Muscle of leg (tissue), 3 donors: ENCODE measurements at regions not wholly inside any gene's neighbourhood (a gene's known extent, or its start where the extent isn't known, plus 50 kb on each side); places are given as distances from the start of the nearest gene placed in this dataset.
"Not testable (repeated sequence)": the region's sequence is repeated elsewhere in the genome, so short reads cannot be mapped to it uniquely, and the experiment has no call there.

Experiments
- DNase-seq: peaks from one replicate; pipeline ENCODE4 v3.0.0; 2013
- H3K27ac ChIP-seq: one replicate; pipeline ENCODE4 v1.5.1; 2013; ENCODE audit warnings: mild to moderate bottlenecking, low read length, control low read depth
- H3K27me3 ChIP-seq: one replicate; pipeline ENCODE4 v1.6.1; 2013; ENCODE audit warnings: low read length; ENCODE audit not compliant: control insufficient read depth, insufficient read depth
- H3K36me3 ChIP-seq: one replicate; pipeline ENCODE4 v1.6.1; 2013; ENCODE audit warnings: low read length; ENCODE audit not compliant: control insufficient read depth, insufficient read depth
- H3K4me1 ChIP-seq: one replicate; pipeline ENCODE4 v1.6.1; 2013; ENCODE audit warnings: low read length; ENCODE audit not compliant: control insufficient read depth, insufficient read depth
- H3K4me3 ChIP-seq: one replicate; pipeline ENCODE4 v1.5.1; 2013; ENCODE audit warnings: low read length, control low read depth
- H3K9me3 ChIP-seq: replicated peaks from 2 replicates; pipeline ENCODE4 v1.6.1; 2013; ENCODE audit warnings: low read depth, low read length; ENCODE audit not compliant: control insufficient read depth
- WGBS: methylation state at CpG from one replicate; pipeline ENCODE4 v1.1.5; 2013; ENCODE audit warnings: missing lambda C conversion rate; ENCODE audit not compliant: insufficient coverage; 5-methylcytosine and 5-hydroxymethylcytosine counted together

GRCh38 chr11:38562562-38562961 is 1964.5 kb upstream of the RAG2 start:
- Histone ChIP-seq H3K36me3 (no peaks in the 10 kb centered on the region), H3K27me3 (no peaks in the 10 kb centered on the region), H3K27ac (no peak overlapping the region), H3K4me1 (no peaks in the 10 kb centered on the region), H3K4me3 (no peak overlapping the region), H3K9me3 (no peaks in the 10 kb centered on the region)
- DNase-seq = no peak
- 79% methylated on average over 2 of the region's 3 CpGs for WGBS

- Histone ChIP-seq H3K27ac (no peak overlapping the region), H3K4me1 (peaks cover 2% of the 10 kb centered on the region), H3K27me3 (no peaks in the 10 kb centered on the region), H3K36me3 (no peaks in the 10 kb centered on the region), H3K4me3 (no peak overlapping the region), H3K9me3 (no peaks in the 10 kb centered on the region)
- WGBS = 14% methylated on average over 1 of the region's 2 CpGs
- peak; percentile 90 for DNase-seq
Observed at GRCh38 chr11:38553148-38553547, 1955.1 kb upstream of the RAG2 start.

GRCh38 chr11:38547462-38547861 is 1949.4 kb upstream of the RAG2 start:
- H3K27me3 ChIP-seq = no peaks in the 10 kb centered on the region
- no peaks in the 10 kb centered on the region for H3K4me1 ChIP-seq
- no CpG with 5 or more reads among the region's 1 CpG for WGBS
- no peaks in the 10 kb centered on the region for H3K36me3 ChIP-seq
- H3K9me3 ChIP-seq = no peaks in the 10 kb centered on the region
- no peak for DNase-seq
- H3K4me3 ChIP-seq = no peak overlapping the region
- no peak overlapping the region for H3K27ac ChIP-seq

GRCh38 chr11:38543986-38544385 is 1946.0 kb upstream of the RAG2 start:
- Histone ChIP-seq H3K36me3 (no peaks in the 10 kb centered on the region), H3K4me3 (no peak overlapping the region), H3K27ac (no peak overlapping the region), H3K4me1 (no peaks in the 10 kb centered on the region), H3K9me3 (no peaks in the 10 kb centered on the region), H3K27me3 (no peaks in the 10 kb centered on the region)
- WGBS = 46% methylated on average over 3 of the region's 3 CpGs
- DNase-seq = no peak

GRCh38 chr11:38543311-38543710 is 1945.3 kb upstream of the RAG2 start:
- Histone ChIP-seq H3K9me3 (no peaks in the 10 kb centered on the region), H3K27me3 (no peaks in the 10 kb centered on the region), H3K36me3 (no peaks in the 10 kb centered on the region), H3K4me3 (no peak overlapping the region), H3K27ac (no peak overlapping the region), H3K4me1 (no peaks in the 10 kb centered on the region)
- WGBS = no CpG with 5 or more reads among the region's 1 CpG
- DNase-seq = no peak

GRCh38 chr11:38538866-38539680 is 1941.0 kb upstream of the RAG2 start:
- Histone ChIP-seq H3K27me3 (no peaks in the 10 kb centered on the region), H3K4me1 (no peaks in the 10 kb centered on the region), H3K9me3 (no peaks in the 10 kb centered on the region), H3K27ac (no peak overlapping the region), H3K4me3 (no peak overlapping the region), H3K36me3 (no peaks in the 10 kb centered on the region)
- WGBS = no CpG with 5 or more reads among the region's 6 CpGs
- DNase-seq = no peak

GRCh38 chr11:38530226-38530625 is 1932.2 kb upstream of the RAG2 start:
- no peaks in the 10 kb centered on the region for H3K27me3 ChIP-seq
- no peak overlapping the region for H3K27ac ChIP-seq
- no peaks in the 10 kb centered on the region for H3K4me1 ChIP-seq
- H3K36me3 ChIP-seq = no peaks in the 10 kb centered on the region
- no peak overlapping the region for H3K4me3 ChIP-seq
- no peak for DNase-seq
- 89% methylated on average over 2 of the region's 2 CpGs for WGBS
- H3K9me3 ChIP-seq = no peaks in the 10 kb centered on the region

GRCh38 chr11:38524945-38525344 is 1926.9 kb upstream of the RAG2 start:
- no peak overlapping the region for H3K27ac ChIP-seq
- no peaks in the 10 kb centered on the region for H3K27me3 ChIP-seq
- no peak for DNase-seq
- H3K36me3 ChIP-seq = no peaks in the 10 kb centered on the region
- H3K4me3 ChIP-seq = no peak overlapping the region
- H3K4me1 ChIP-seq = no peaks in the 10 kb centered on the region
- WGBS = no CpG with 5 or more reads among the region's 1 CpG
- H3K9me3 ChIP-seq = peaks cover 6% of the 10 kb centered on the region

GRCh38 chr11:38517991-38518390 is 1920.0 kb upstream of the RAG2 start:
- no peak for DNase-seq
- H3K9me3 ChIP-seq = no peaks in the 10 kb centered on the region
- 52% methylated on average over 4 of the region's 5 CpGs for WGBS

GRCh38 chr11:38512830-38513229 is 1914.8 kb upstream of the RAG2 start:
- DNase-seq, H3K4me1 ChIP-seq: not testable (repeated sequence)
- WGBS = no CpG with 5 or more reads among the region's 3 CpGs

More at GRCh38 chr11:38517991-38518390, 1920.0 kb upstream of the RAG2 start:
- Histone ChIP-seq H3K4me3 (no peak overlapping the region), H3K27ac (no peak overlapping the region), H3K36me3 (no peaks in the 10 kb centered on the region), H3K4me1 (no peaks in the 10 kb centered on the region), H3K27me3 (no peaks in the 10 kb centered on the region)

GRCh38 chr11:38510041-38510440 is 1912.0 kb upstream of the RAG2 start:
- Histone ChIP-seq H3K4me3 (no peak overlapping the region), H3K36me3 (no peaks in the 10 kb centered on the region), H3K27me3 (no peaks in the 10 kb centered on the region), H3K27ac (no peak overlapping the region), H3K4me1 (no peaks in the 10 kb centered on the region), H3K9me3 (no peaks in the 10 kb centered on the region)
- WGBS = no CpG with 5 or more reads among the region's 2 CpGs
- no peak for DNase-seq

More at GRCh38 chr11:38512830-38513229, 1914.8 kb upstream of the RAG2 start:
- H3K9me3 ChIP-seq, H3K27ac ChIP-seq, H3K27me3 ChIP-seq, H3K4me3 ChIP-seq, H3K36me3 ChIP-seq: not testable (repeated sequence)
